H1 (cell line): ENCODE measurements at regions not wholly inside any gene's neighbourhood (a gene's known extent, or its start where the extent isn't known, plus 50 kb on each side); places are given as distances from the start of the nearest gene placed in this dataset.

Experiments
- CTCF ChIA-PET: fragments of 300-600 bp; sonication (Branson Sonifier 250); formaldehyde crosslinking; loops from one replicate; lab custom pipeline; 2021; ENCODE audit not compliant: partially characterized antibody; lab: Charles Lee
- POLR2A ChIA-PET: fragments of 300-600 bp; sonication (Branson Sonifier 250); formaldehyde crosslinking; loops from one replicate; lab custom pipeline; 2021; ENCODE audit warnings: inconsistent platforms; ENCODE audit not compliant: partially characterized antibody; lab: Charles Lee
- DNase-seq, 2 experiments: peaks; one replicate each; pipeline versions ENCODE4 v3.0.0 to v3.0.0-alpha.2; 2010 to 2022; ENCODE audit warnings: low spot score in 2 of 2, low read depth in 1 of 2, mixed read lengths in 1 of 2
- FAIRE-seq: peaks from 2 replicates; lab custom pipeline; 2011; peaks lifted over from hg19 to GRCh38; lab: Jason Lieb, UNC
- H2AFZ ChIP-seq: 2 replicates; pipeline ENCODE4 v1.8.1; 2012; ENCODE audit warnings: low read length, inconsistent platforms
- H2AK5ac ChIP-seq: 2 replicates; pipeline ENCODE4 v1.6.1; 2013; ENCODE audit warnings: low read depth, low read length
- H2BK120ac ChIP-seq: replicated peaks from 2 replicates; pipeline ENCODE3; 2013; ENCODE audit warnings: low read depth, low read length, inconsistent platforms
- H2BK12ac ChIP-seq: 2 replicates; pipeline ENCODE4 v1.6.1; 2013; ENCODE audit warnings: low read depth, low read length
- H2BK15ac ChIP-seq: 2 replicates; pipeline ENCODE4 v1.6.1; 2013; ENCODE audit warnings: low read length
- H2BK20ac ChIP-seq: 2 replicates; pipeline ENCODE4 v1.6.1; 2013; ENCODE audit warnings: low read length
- H2BK5ac ChIP-seq: 2 replicates; pipeline ENCODE4 v1.6.1; 2013; ENCODE audit warnings: low read depth, low read length
- H3K14ac ChIP-seq: 2 replicates; pipeline ENCODE4 v1.6.1; 2013; ENCODE audit warnings: inconsistent platforms; ENCODE audit not compliant: insufficient read length
- H3K18ac ChIP-seq: 2 replicates; pipeline ENCODE4 v1.6.1; 2013; ENCODE audit warnings: low read length; ENCODE audit errors: extremely low read depth
- H3K23ac ChIP-seq: 2 replicates; pipeline ENCODE4 v1.6.1; 2013; ENCODE audit warnings: inconsistent platforms; ENCODE audit not compliant: insufficient read length
- H3K23me2 ChIP-seq: 2 replicates; pipeline ENCODE4 v1.6.1; 2013; ENCODE audit warnings: low read depth, low read length
- H3K27ac ChIP-seq: 2 replicates; pipeline ENCODE4 v1.6.1; 2011; ENCODE audit warnings: low read depth, low read length, inconsistent platforms
- H3K27me3 ChIP-seq, 4 experiments: replicated peaks in 1 of 4; 1 replicate in 1 of 4; 2 replicates in 3 of 4; pipeline versions ENCODE4 v1.6.1 to v1.8.1; 2011 to 2013; ENCODE audit warnings: low read length in 3 of 4, mild to moderate bottlenecking in 3 of 4, inconsistent platforms in 2 of 4, mixed read lengths in 2 of 4, moderate library complexity in 1 of 4; ENCODE audit not compliant: control insufficient read depth in 3 of 4, insufficient read depth in 3 of 4; ENCODE audit errors: extremely low read depth in 1 of 4
- H3K36me3 ChIP-seq, 4 experiments: 2 replicates each; pipeline versions ENCODE4 v1.6.1 to v1.8.1; 2011 to 2013; ENCODE audit warnings: mild to moderate bottlenecking in 4 of 4, low read length in 3 of 4, moderate library complexity in 2 of 4, control low read depth in 1 of 4, inconsistent platforms in 1 of 4; ENCODE audit not compliant: insufficient read depth in 4 of 4, control insufficient read depth in 2 of 4
- H3K4ac ChIP-seq: replicated peaks from 2 replicates; pipeline ENCODE3; 2013; ENCODE audit warnings: low read length, low read depth, mixed read lengths, inconsistent platforms; ENCODE audit not compliant: insufficient read length
- H3K4me1 ChIP-seq, 4 experiments: replicated peaks in 1 of 4; 1 replicate in 1 of 4; 2 replicates in 3 of 4; pipeline versions ENCODE4 v1.6.1 to v1.8.1; 2011 to 2013; ENCODE audit warnings: low read length in 3 of 4, inconsistent platforms in 2 of 4, mixed read lengths in 1 of 4; ENCODE audit not compliant: insufficient read depth in 4 of 4, control insufficient read depth in 3 of 4
- H3K4me2 ChIP-seq, 2 experiments: 2 replicates each; pipeline versions ENCODE4 v1.6.1 to v1.8.1; 2011 to 2013; ENCODE audit warnings: low read depth in 2 of 2, low read length in 2 of 2, control low read depth in 1 of 2, inconsistent platforms in 1 of 2, mild to moderate bottlenecking in 1 of 2; ENCODE audit not compliant: insufficient read depth in 1 of 2
- H3K4me3 ChIP-seq, 4 experiments: fragments of 200-600, 300-600 bp in 1 of 4; sonication (generic), shearing (Covaris generic), sonication (Bioruptor Twin) in 1 of 4; 2 replicates each; pipeline versions ENCODE4 v1.5.1 to v1.8.1; 2011 to 2016; ENCODE audit warnings: low read length in 4 of 4, low read depth in 3 of 4, control low read depth in 2 of 4, inconsistent platforms in 2 of 4, mild to moderate bottlenecking in 2 of 4, mixed read lengths in 1 of 4, moderate library complexity in 1 of 4; ENCODE audit not compliant: insufficient read depth in 2 of 4; ENCODE audit errors: extremely low read depth in 1 of 4
- H3K56ac ChIP-seq: replicated peaks from 2 replicates; pipeline ENCODE3; 2013; ENCODE audit warnings: low read depth, mild to moderate bottlenecking, mixed read lengths, low read length, inconsistent platforms; ENCODE audit not compliant: insufficient read length
- H3K79me1 ChIP-seq: 2 replicates; pipeline ENCODE4 v1.6.1; 2013; ENCODE audit warnings: low read depth, low read length, control low read depth
- H3K79me2 ChIP-seq, 2 experiments: 2 replicates each; pipeline versions ENCODE4 v1.6.1 to v1.8.1; 2012 to 2013; ENCODE audit warnings: low read length in 2 of 2, mild to moderate bottlenecking in 2 of 2, inconsistent platforms in 1 of 2; ENCODE audit not compliant: insufficient read depth in 2 of 2, control insufficient read depth in 1 of 2
- H3K9ac ChIP-seq, 4 experiments: replicated peaks in 1 of 4; 1 replicate in 1 of 4; 2 replicates in 3 of 4; pipeline versions ENCODE4 v1.6.1 to v1.8.1; 2011 to 2013; ENCODE audit warnings: low read depth in 3 of 4, low read length in 3 of 4, control low read depth in 2 of 4, mild to moderate bottlenecking in 2 of 4, moderate library complexity in 2 of 4, inconsistent platforms in 1 of 4; ENCODE audit errors: extremely low read depth in 1 of 4
- H3K9me3 ChIP-seq, 2 experiments: 2 replicates each; pipeline versions ENCODE4 v1.6.1 to v1.8.1; 2012 to 2013; ENCODE audit warnings: mild to moderate bottlenecking in 2 of 2, moderate library complexity in 2 of 2, control low read depth in 1 of 2, inconsistent platforms in 1 of 2, low read depth in 1 of 2, low read length in 1 of 2, mixed read lengths in 1 of 2; ENCODE audit not compliant: insufficient read depth in 2 of 2
- H4K20me1 ChIP-seq, 2 experiments: replicated peaks in 1 of 2; 2 replicates each; pipeline versions ENCODE3 to v1.8.1; 2011 to 2013; ENCODE audit warnings: inconsistent platforms in 2 of 2, low read length in 2 of 2, mild to moderate bottlenecking in 1 of 2; ENCODE audit not compliant: insufficient read depth in 2 of 2, control insufficient read depth in 1 of 2
- H4K5ac ChIP-seq: 2 replicates; pipeline ENCODE4 v1.6.1; 2013; ENCODE audit warnings: low read length, low read depth, mixed read lengths, inconsistent platforms; ENCODE audit not compliant: insufficient read length
- H4K8ac ChIP-seq: 2 replicates; pipeline ENCODE4 v1.8.0; 2013; ENCODE audit warnings: mild to moderate bottlenecking, moderate library complexity, low read length, inconsistent platforms; ENCODE audit not compliant: insufficient read depth; ENCODE audit errors: extremely low read depth
- H4K91ac ChIP-seq: replicated peaks from 2 replicates; pipeline ENCODE3; 2013; ENCODE audit warnings: low read length, mixed read lengths, inconsistent platforms; ENCODE audit not compliant: insufficient read length
- BRCA1 ChIP-seq: IDR thresholded peaks from 2 replicates; pipeline ENCODE4 v1.6.1; 2012; ENCODE audit warnings: low read depth, low read length, improper control_type of control experiment
- CREB1 ChIP-seq: IDR thresholded peaks from 2 replicates; pipeline ENCODE4 v1.6.1; 2012; ENCODE audit warnings: inconsistent platforms
- FOSL1 ChIP-seq: IDR thresholded peaks from 2 replicates; pipeline ENCODE4 v1.6.1; 2011; ENCODE audit warnings: mild to moderate bottlenecking, low read depth, low read length, moderate library complexity; ENCODE audit not compliant: insufficient read depth
- NRF1 ChIP-seq: IDR thresholded peaks from 2 replicates; pipeline ENCODE4 v1.6.1; 2011; ENCODE audit warnings: mild to moderate bottlenecking, low read depth, low read length, improper control_type of control experiment
- RNF2 ChIP-seq: fragments of 200-900, 300-1000 bp; sonication (generic); IDR thresholded peaks from 2 replicates; pipeline ENCODE4 v1.7.1; 2016; ENCODE audit warnings: borderline replicate concordance, low read depth, mild to moderate bottlenecking, antibody characterized with exemption, low read length; ENCODE audit not compliant: poor library complexity, severe bottlenecking; ENCODE audit errors: missing control alignments
- RXRA ChIP-seq: IDR thresholded peaks from 2 replicates; pipeline ENCODE4 v1.6.1; 2011; ENCODE audit warnings: low read depth, mild to moderate bottlenecking, low read length, moderate library complexity; ENCODE audit not compliant: insufficient read depth
- SIN3A ChIP-seq, 2 experiments: IDR thresholded peaks in 1 of 2; conservative IDR thresholded peaks in 1 of 2; 2 replicates each; pipeline ENCODE4 v1.6.1; 2011 to 2012; ENCODE audit warnings: low read length in 2 of 2, improper control_type of control experiment in 1 of 2, low read depth in 1 of 2, mild to moderate bottlenecking in 1 of 2
- SP1 ChIP-seq: IDR thresholded peaks from 2 replicates; pipeline ENCODE4 v1.6.1; 2011; ENCODE audit warnings: low read depth, low read length
- SP2 ChIP-seq: IDR thresholded peaks from 2 replicates; pipeline ENCODE4 v1.6.1; 2012; ENCODE audit warnings: mild to moderate bottlenecking, low read length, inconsistent platforms
- SUZ12 ChIP-seq: fragments of 200-600 bp; sonication (generic); IDR thresholded peaks from 2 replicates; pipeline ENCODE4 v1.6.1; 2012; ENCODE audit warnings: mild to moderate bottlenecking, inconsistent platforms, low read length, moderate library complexity, mixed read lengths
- TBP ChIP-seq: IDR thresholded peaks from 2 replicates; pipeline ENCODE4 v1.6.1; 2011; ENCODE audit warnings: low read depth, low read length, improper control_type of control experiment
- YY1 ChIP-seq: IDR thresholded peaks from 2 replicates; pipeline ENCODE4 v1.6.1; 2011; ENCODE audit warnings: low read depth, mild to moderate bottlenecking, low read length
- WGBS, 2 experiments: shearing (Covaris generic) in 1 of 2; methylation state at CpG; one replicate each; pipeline versions ENCODE4 v1.1.6 to v1.1.7; 2013 to 2015; ENCODE audit warnings: low lambda C conversion rate in 2 of 2, mixed read lengths in 2 of 2, inconsistent platforms in 1 of 2, low coverage in 1 of 2, missing lambda C conversion rate in 1 of 2; ENCODE audit not compliant: insufficient replicate concordance in 2 of 2, insufficient coverage in 1 of 2, insufficient read length in 1 of 2; ENCODE audit errors: extremely low coverage in 1 of 2, missing lambda C conversion rate in 1 of 2; 5-methylcytosine and 5-hydroxymethylcytosine counted together
- TF ChIP-seq, protein P1 (sequence below), 3 experiments: IDR thresholded peaks; 1 replicate in 2 of 3; 2 replicates in 1 of 3; pipeline versions ENCODE4 v1.5.1 to v1.6.1; 2011; ENCODE audit warnings: low read length in 3 of 3, mild to moderate bottlenecking in 3 of 3, inconsistent platforms in 2 of 3, low read depth in 1 of 3, moderate library complexity in 1 of 3; ENCODE audit not compliant: insufficient read depth in 1 of 3; ENCODE audit errors: control extremely low read depth in 1 of 3

DNA sequence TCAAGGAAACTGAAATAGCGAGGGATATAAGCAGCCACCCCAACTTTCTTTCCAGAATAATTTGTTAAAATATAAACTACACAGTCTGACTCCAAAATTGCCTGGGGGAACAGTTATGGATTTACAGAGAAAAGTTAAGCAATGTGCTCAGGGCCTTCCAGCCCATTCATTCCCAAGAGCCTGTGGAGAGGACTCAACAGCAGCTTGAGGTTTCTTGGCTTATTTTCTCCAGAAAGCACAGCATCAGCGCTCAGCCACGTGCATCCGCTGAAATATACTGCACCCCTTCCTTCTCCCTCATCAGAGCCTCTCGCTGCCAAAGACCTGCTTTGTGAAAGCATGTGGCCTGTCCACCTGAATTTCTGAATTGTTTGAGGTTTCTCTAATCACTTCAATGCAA, 375.2 kb upstream of the VWC2 start:
- Histone ChIP-seq H2AK5ac (no peak overlapping the region), H3K79me2 (no peaks in the 10 kb centered on the region), H2BK15ac (no peak overlapping the region), H3K4me2 (no peak overlapping the region), H3K14ac (no peak overlapping the region), H3K23me2 (no peaks in the 10 kb centered on the region), H3K9ac (no peak overlapping the region), H3K23ac (no peak overlapping the region), H3K4me3 (no peak overlapping the region), H4K20me1 (no peaks in the 10 kb centered on the region), H2BK5ac (no peak overlapping the region), H2BK12ac (no peak overlapping the region), H3K9me3 (no peaks in the 10 kb centered on the region), H3K79me1 (no peaks in the 10 kb centered on the region), H4K91ac (no peak overlapping the region), H4K5ac (no peak overlapping the region), H3K4me1 (no peaks in the 10 kb centered on the region), H3K27ac (no peak overlapping the region), H2BK20ac (no peak overlapping the region), H3K4ac (no peak overlapping the region), H3K36me3 (no peaks in the 10 kb centered on the region), H2BK120ac (no peak overlapping the region), H3K56ac (no peak overlapping the region), H2AFZ (peak overlapping the region; percentile 94), H3K27me3 (no peaks in the 10 kb centered on the region), H4K8ac (no peak overlapping the region), H3K18ac (no peak overlapping the region)
- ChIA-PET CTCF (no interaction called here), POLR2A (no interaction called here)
- no peak for TF ChIP-seq SP2
- TF ChIP-seq YY1, result no peak
- no peak for TF ChIP-seq NRF1
- TF ChIP-seq SP1, result no peak
- TF ChIP-seq, protein P1, sequence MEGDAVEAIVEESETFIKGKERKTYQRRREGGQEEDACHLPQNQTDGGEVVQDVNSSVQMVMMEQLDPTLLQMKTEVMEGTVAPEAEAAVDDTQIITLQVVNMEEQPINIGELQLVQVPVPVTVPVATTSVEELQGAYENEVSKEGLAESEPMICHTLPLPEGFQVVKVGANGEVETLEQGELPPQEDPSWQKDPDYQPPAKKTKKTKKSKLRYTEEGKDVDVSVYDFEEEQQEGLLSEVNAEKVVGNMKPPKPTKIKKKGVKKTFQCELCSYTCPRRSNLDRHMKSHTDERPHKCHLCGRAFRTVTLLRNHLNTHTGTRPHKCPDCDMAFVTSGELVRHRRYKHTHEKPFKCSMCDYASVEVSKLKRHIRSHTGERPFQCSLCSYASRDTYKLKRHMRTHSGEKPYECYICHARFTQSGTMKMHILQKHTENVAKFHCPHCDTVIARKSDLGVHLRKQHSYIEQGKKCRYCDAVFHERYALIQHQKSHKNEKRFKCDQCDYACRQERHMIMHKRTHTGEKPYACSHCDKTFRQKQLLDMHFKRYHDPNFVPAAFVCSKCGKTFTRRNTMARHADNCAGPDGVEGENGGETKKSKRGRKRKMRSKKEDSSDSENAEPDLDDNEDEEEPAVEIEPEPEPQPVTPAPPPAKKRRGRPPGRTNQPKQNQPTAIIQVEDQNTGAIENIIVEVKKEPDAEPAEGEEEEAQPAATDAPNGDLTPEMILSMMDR (IDR thresholded peaks at IDR 0.05; ENCODE audit: control extremely low read depth in 1 of 3, insufficient read depth in 1 of 3, low read depth in 1 of 3, low read length in 3 of 3), result no peak
- no peak for TF ChIP-seq BRCA1
- no peak for TF ChIP-seq SUZ12
- TF ChIP-seq TBP, result no peak
- TF ChIP-seq SIN3A (conservative IDR thresholded peaks at IDR 0.05 in 1 of 2, IDR thresholded peaks at IDR 0.05 in 1 of 2; ENCODE audit: low read depth in 1 of 2, low read length in 2 of 2), result no peak
- no peak for TF ChIP-seq RXRA
- no peak for TF ChIP-seq FOSL1
- TF ChIP-seq CREB1, result no peak
- no peak for TF ChIP-seq RNF2
- FAIRE-seq (no peak), DNase-seq (no peak)
- WGBS, 2 experiments, result 85% methylated on average over 5 of the region's 5 CpGs; no CpG with 5 or more reads in 1 of the 2 experiments
